ENCODE measurements at regions not wholly inside any gene's neighbourhood (a gene's known extent, or its start where the extent isn't known, plus 50 kb on each side); places are given as distances from the start of the nearest gene placed in this dataset.

- no peak for DNase-seq
Observed at GRCh38 chr13:112225429-112226090, 150.6 kb upstream of the SPACA7 start.

GRCh38 chr13:112226320-112227002 is 149.7 kb upstream of the SPACA7 start:
- DNase-seq = no peak

GRCh38 chr13:112227031-112227430 is 149.1 kb upstream of the SPACA7 start:
- no peak for DNase-seq

DNA sequence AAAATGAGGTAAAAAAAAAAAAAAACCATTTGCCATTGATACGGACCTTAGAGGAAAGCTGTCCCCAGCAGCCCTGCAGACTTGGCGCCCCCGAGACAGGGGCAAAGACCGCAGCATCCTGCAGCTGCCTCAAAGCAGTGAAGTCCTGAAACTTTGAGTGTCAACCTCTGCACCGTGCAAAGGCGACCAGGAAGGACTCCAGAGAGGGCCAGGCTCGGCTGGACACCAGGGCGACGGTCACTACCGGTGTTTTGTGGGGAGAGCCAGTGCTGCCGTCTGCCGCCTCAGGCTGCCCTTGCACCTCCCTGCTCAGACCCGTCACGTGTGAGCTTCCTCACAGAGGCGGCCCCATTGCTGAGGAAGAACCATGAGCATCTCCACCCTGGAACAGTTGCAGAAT is 146.7 kb upstream of the SPACA7 start:
- no peak for DNase-seq

GRCh38 chr13:112229992-112230872 is 145.9 kb upstream of the SPACA7 start:
- no peak for DNase-seq

GRCh38 chr13:112231451-112232083 is 144.6 kb upstream of the SPACA7 start:
- no peak for DNase-seq

DNA sequence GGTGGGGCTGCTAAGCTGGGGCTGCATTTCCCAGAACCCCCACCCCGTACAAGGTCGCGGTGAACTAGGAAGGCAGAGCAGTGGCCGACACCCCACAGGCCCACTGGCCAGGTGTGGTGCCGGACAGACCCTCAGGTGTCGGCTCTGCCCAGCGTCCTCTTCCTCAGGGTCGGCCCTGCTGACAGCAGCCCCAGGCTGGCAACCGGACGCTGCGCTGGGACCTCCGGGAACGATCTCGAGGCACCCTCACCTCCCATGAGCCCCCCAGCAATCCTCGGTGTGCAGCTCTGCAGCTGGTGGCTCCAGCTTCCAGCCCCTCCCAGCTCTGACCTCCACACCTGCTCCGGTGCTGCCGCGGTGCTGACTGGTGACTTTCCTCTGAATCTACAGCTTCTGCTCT is 142.9 kb upstream of the SPACA7 start:
- no peak for DNase-seq

DNA sequence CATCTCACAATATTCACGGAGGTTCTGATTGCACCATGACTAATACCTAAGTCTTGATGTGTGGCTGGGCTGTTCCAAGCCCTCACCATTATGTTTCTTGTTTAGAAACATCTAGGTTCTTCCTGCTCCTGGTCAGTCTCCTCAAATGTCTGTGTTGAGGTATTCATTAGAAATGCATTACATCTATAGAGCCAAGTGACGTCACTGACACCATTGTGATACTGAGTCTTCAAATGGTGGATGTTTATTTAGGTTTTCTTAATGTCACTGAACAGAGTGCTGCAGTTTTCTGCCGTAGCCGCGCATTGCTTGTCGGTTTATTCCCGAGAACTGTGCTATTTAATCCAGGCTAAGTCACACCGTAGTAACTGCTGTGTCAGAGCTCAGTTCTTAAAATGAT is 142.4 kb upstream of the SPACA7 start:
- DNase-seq = no peak

DNA sequence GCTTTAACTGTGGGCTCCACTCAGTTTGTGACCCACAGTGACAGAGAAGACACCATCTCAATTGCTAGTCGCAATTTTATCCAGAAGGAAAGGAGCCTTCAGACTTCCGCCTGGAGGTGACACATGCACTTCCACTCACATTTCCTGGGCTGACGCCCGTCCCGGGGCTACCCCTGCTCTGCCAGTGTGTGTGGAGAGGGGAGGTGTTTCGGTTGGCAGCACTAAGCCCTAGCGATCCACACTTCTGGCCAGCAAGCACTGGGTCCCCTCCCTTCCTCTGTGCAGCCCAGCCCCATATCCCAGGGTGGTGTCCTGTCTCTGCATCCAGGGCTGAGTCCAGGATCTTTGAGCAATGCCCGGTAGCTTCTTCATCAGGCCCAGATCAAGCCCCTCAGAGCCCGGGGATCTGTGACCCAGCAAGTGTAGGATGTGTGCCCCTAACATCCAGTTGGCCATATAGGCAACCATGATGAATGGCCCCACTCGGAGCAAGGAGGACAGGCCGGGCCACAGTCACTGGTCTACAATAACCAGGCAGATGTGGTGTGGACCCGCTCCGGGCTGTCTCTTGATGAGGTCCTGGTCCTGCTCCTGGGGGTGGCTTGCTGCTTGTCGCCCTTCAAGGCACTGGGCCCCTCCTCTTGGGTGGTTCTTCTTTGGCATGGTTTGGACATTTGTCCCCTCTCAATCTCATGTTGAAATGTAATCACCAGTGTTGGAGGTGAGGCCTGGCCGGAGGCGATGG is 141.9 kb upstream of the SPACA7 start:
- DNase-seq = peak; percentile 40

DNA sequence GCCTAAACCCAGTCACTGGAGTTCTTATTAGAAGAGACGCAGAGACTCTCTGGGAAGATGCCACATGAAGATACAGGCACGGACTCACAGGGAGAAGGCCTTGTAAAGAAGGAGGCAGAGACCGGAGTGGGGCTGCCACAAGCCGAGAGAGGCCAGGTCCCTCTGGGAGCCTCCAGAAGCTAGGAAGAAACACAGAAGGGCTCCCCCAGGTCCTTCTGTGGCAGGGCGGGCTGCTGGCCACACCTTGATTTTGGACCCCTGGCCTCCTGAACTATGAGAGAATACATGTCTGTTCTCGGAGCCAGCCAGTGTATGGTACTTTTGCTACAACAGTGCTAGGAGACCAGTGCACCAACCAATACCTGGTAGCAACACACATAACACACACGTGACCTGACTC is 140.1 kb upstream of the SPACA7 start:
- DNase-seq = peak; percentile 33

DNA sequence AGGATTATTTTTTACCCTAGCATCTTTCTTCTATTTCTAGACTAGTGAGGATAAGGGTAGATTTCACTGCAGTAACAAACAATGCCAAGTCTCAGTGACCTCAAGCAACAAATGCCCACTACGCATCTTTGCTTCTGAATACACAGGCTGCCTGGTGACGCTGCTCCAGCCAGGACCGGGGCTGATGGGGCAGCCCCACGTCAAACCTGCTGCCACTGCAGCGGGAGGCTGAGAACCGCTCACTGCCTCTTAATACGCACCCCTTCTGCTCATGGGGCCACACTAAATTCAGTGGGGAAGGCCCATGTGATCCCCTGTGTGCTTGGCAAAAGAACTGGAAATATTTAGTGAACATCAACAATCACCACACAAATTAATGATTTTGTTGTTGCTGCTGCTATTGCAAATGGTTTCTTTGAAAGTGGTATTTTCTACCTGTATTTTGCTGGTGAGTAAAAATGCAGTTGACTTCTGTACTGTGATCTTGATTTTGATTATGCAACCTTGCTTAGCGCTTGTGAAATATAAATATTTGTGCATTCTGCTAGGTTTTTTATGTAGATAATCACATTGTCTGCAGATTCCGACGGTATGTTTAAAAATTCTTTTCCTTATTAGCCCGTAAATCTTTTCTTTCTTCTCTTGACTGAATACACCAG is 139.5 kb upstream of the SPACA7 start:
- DNase-seq = no peak

DNA sequence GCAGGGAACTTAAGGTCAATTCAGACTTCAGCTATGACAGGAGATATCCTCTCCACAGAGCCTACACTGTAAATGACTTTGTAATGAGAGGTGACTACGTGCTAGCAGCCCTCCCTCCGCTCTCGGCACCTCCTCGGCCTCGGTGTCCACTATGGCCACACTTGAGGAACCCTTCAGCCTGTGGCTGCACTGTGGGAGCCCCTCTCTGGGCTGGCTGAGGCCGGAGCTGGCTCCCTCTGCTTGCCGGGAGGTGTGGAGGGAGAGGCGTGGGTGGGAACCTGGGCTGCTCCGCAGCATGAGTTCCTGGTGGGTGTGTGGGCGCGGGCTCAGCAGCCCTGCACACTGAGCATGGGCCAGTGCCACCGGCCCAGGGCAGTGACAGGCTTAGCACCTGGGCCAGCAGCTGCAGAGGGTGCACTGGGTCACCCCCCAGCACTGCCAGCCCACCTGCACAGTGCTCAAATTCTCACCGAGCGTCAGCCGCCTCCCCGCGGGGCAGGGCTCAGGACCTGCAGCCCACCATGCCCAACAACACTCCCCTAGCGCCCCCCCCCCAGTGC is 137.6 kb upstream of the SPACA7 start:
- DNase-seq = no peak

DNA sequence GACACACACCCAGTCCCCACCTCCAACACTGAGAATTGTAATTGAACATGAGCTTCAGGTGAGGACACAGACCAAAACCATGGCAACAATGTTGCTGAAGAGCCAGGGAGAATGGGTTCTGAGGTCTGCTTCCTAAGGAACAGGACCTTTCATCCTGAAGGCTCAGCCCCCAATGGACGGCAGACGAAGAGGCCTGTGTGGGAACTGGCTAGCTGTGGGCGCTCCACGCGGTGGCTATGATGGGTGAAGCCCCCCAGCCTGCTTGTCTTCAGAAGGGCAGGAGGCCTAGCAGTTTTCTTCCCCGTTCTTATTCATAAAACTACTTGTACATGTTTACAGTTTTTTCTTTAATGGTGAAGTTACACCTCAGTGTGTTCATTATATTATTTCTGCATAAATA is 136.1 kb upstream of the SPACA7 start:
- peak; percentile 25 for DNase-seq

DNA sequence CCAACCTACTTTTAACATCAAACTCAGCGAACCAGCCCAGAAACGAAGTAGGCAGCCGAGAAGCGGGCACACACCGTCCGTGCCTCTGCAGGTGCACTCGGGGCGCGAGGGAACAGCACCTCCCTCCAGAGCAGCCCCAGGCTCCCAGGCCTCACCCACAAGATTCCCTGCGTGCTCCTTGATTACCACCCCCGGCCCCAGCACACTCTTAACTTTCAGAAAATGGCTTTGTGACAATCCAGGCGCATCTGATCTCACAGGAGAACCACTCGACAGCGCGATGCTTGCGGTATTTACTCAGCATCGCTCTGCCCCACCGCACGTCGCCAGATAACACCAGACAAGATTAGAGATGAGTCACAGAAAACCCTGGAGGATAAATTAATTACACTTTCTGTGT is 134.9 kb upstream of the SPACA7 start:
- DNase-seq = peak; percentile 37

- DNase-seq = peak; percentile 38
Observed at GRCh38 chr13:112242777-112243176, 133.4 kb upstream of the SPACA7 start.

DNA sequence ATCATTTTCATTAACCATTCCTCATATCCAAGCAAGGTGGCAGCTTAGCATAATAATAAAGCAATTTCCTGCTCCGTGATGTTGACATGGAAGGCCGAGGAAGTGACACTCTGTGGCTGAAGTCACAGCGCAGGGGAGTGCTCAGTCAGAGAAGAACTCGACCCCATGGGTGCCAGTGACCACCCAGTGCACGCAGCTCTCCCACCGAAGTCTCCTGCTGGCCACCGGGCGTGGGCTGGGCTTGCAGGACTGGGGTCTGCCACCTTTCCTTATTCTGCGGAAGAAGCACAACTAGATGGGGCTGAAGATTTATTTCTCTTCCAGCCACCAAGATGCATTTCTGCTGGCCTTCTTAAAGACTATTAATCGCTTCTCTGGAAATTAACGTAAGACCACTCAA is 132.1 kb upstream of the SPACA7 start:
- peak; percentile 35 for DNase-seq

DNA sequence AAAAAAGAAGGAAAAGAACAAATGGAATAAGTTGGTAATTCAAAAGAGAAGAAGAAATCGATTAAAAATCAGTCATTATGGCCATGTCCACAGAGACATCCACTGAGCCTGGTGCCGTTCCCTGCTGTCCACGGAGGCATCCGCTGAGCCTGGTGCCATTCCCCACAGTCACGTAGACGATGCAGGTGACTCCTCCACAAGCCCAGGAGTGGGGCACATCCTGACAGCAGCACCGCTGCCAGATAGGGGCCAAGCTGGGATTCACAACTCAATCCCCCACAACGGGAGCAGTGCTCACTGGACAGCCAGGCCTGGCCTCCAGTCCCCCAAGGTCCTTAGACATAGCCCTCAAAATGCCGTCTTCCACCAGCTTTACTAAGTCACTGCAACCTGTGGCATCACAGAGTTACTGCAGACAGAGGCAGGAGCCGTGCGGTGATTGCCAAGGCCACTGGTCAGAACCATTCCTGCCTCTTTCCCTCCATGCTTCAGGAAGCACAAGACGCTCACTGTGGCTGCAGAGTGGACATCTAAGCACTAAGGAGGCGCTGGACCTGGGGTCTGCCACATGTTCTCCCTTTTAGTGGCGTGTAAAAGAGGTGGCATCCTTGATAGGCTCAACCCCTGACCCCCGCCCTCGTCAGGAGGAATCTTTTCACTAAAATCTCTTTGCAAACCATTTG is 131.5 kb upstream of the SPACA7 start:
- DNase-seq = peak; percentile 42

- peak; percentile 49 for DNase-seq
Observed at GRCh38 chr13:112245179-112245724, 130.9 kb upstream of the SPACA7 start.

- DNase-seq = no peak
Observed at GRCh38 chr13:112245989-112246388, 130.2 kb upstream of the SPACA7 start.

- DNase-seq = no peak
Observed at GRCh38 chr13:112246731-112247470, 129.3 kb upstream of the SPACA7 start.

Data from islet precursor cell (in vitro differentiated cells).